Choroid plexus epithelial cell (primary cell): ENCODE measurements at regions not wholly inside any gene's neighbourhood (a gene's known extent, or its start where the extent isn't known, plus 50 kb on each side); places are given as distances from the start of the nearest gene placed in this dataset.

Experiments used
- DNase-seq: peaks from one replicate; pipeline ENCODE4 v3.0.0-alpha.2; 2010; ENCODE audit warnings: low read depth
- H3K4me3 ChIP-seq: 2 replicates; pipeline ENCODE4 v1.5.1; 2011; ENCODE audit warnings: low read depth, mild to moderate bottlenecking, control low read depth, low read length, moderate library complexity
- TF ChIP-seq, protein P1 (sequence below): conservative IDR thresholded peaks from 2 replicates; pipeline ENCODE4 v1.5.1; 2011; ENCODE audit warnings: low read depth, mild to moderate bottlenecking, control low read depth, inconsistent platforms, low read length, moderate library complexity

GRCh38 chr1:219081943-219082925, 91.4 kb upstream of the LYPLAL1 start:
- TF ChIP-seq, protein P1, sequence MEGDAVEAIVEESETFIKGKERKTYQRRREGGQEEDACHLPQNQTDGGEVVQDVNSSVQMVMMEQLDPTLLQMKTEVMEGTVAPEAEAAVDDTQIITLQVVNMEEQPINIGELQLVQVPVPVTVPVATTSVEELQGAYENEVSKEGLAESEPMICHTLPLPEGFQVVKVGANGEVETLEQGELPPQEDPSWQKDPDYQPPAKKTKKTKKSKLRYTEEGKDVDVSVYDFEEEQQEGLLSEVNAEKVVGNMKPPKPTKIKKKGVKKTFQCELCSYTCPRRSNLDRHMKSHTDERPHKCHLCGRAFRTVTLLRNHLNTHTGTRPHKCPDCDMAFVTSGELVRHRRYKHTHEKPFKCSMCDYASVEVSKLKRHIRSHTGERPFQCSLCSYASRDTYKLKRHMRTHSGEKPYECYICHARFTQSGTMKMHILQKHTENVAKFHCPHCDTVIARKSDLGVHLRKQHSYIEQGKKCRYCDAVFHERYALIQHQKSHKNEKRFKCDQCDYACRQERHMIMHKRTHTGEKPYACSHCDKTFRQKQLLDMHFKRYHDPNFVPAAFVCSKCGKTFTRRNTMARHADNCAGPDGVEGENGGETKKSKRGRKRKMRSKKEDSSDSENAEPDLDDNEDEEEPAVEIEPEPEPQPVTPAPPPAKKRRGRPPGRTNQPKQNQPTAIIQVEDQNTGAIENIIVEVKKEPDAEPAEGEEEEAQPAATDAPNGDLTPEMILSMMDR, result no peak
- no peak overlapping the region for H3K4me3 ChIP-seq
- DNase-seq, result peak; percentile 25

- no peak for DNase-seq
- H3K4me3 ChIP-seq, result no peak overlapping the region
- TF ChIP-seq, protein P1, result no peak
These were observed 90.0 kb upstream of the LYPLAL1 start for GRCh38 chr1:219083631-219084030.

GRCh38 chr1:219085082-219085481, 88.6 kb upstream of the LYPLAL1 start:
- TF ChIP-seq, protein P1, result no peak
- no peak overlapping the region for H3K4me3 ChIP-seq
- DNase-seq, result peak; percentile 40

DNA sequence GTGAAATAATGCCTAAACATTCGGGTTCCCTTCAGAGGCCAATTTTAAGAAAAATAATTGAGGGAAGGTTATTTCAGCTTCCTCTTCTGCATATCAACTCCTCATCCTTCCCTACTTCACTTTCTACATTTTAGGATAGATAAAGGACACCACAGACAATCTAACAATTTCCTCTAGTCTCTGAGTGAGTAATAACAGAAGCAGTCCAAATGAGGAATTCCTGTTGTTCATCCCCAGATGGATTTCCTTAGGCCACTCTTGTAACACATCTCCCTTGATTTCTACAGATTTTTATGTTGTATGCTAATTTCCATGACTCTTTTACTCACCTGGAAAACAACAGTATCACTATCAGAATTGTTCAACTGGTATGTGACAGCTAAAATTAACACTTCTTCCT, 87.7 kb upstream of the LYPLAL1 start:
- DNase-seq, result peak; percentile 61
- no peak overlapping the region for H3K4me3 ChIP-seq
- TF ChIP-seq, protein P1, result no peak

GRCh38 chr1:219086956-219087469, 86.7 kb upstream of the LYPLAL1 start:
- DNase-seq, result peak; percentile 38
- H3K4me3 ChIP-seq, result no peak overlapping the region
- TF ChIP-seq, protein P1, result no peak

DNA sequence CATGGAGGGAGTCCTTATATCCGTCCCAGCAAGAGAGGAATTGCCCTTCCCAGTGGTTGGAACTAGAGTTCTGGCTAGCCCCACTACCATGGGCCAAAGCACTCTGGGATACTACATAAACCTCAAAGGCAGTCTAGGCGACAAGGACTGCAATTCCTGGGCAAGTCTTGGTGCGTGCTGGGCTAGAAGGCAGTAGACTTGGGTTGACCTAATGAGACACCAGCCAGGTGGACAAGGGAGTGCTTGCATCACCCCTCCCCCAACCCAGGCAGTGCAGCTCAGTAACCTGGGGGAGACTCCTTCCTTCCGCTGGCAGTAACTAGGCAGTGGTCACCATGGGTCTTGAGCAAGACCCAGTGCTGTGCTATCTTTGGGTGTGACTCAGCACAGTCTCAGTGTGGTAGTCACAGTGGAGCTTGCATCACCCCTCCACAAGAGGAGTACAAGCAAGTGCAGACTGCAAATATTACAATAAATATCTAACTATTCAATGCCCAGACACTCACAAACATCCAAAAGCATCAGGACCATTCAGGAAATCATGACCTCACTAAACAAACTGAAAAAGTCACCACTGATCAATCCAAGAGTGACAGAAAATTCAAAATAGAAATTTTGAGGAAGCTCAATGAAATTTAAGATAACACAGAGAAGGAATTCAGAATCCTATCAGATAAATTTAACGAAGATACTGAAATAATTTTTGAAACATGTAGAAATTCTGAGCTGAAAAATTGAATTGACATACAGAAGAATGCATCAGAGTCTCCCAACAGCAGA, 84.7 kb upstream of the LYPLAL1 start:
- DNase-seq, result peak; percentile 97

More for the DNA sequence above, 84.7 kb upstream of the LYPLAL1 start:
- no peak overlapping the region for H3K4me3 ChIP-seq
- TF ChIP-seq, protein P1, result no peak
